ENCODE measurements at regions not wholly inside any gene's neighbourhood (a gene's known extent, or its start where the extent isn't known, plus 50 kb on each side); places are given as distances from the start of the nearest gene placed in this dataset.

GRCh38 chr5:67407979-67408378 is 211.4 kb upstream of the CD180 start:
- Histone ChIP-seq H3K79me2 (ENCODE audit: insufficient read depth, low read length) (no peaks in the 10 kb centered on the region), H3K9ac (ENCODE audit: low read length) (no peak overlapping the region), H3K4me1 (ENCODE audit: control insufficient read depth in 1 of 2, insufficient read depth in 2 of 2, low read length in 2 of 2) (no peaks in the 10 kb centered on the region), H3K36me3 (ENCODE audit: control insufficient read depth in 1 of 2, insufficient read depth in 2 of 2, low read length in 2 of 2) (no peaks in the 10 kb centered on the region), H3K9me2 (ENCODE audit: insufficient read depth) (no peaks in the 10 kb centered on the region), H2AFZ (ENCODE audit: low read depth, low read length, poor library complexity, severe bottlenecking) (no peak overlapping the region), H3K27ac (ENCODE audit: low read depth, low read length) (no peak overlapping the region), H3K4me3 (replicated peaks in 1 of 2; ENCODE audit: low read depth in 1 of 2, low read length in 2 of 2) (no peak overlapping the region), H3K4me2 (ENCODE audit: low read length) (no peak overlapping the region), H4K20me1 (ENCODE audit: insufficient read depth) (no peaks in the 10 kb centered on the region), H3K27me3 (ENCODE audit: insufficient read depth, low read length) (no peaks in the 10 kb centered on the region; the same call in 1 of the 2 replicates), H3K9me3 (ENCODE audit: control insufficient read depth in 1 of 2, insufficient read depth in 1 of 2, low read depth in 1 of 2, low read length in 2 of 2) (no peaks in the 10 kb centered on the region)
- CTCF ChIA-PET: no interaction called here
- ATAC-seq (no peak), DNase-seq (ENCODE audit: low read depth, low spot score) (no peak)
- no peak for TF ChIP-seq POLR2A (IDR thresholded peaks at IDR 0.05; ENCODE audit: borderline replicate concordance, extremely low read depth, insufficient read depth, insufficient read length)
- TF ChIP-seq RAD21 (IDR thresholded peaks at IDR 0.05; ENCODE audit: low read depth): no peak
- TF ChIP-seq SRF (IDR thresholded peaks at IDR 0.05; ENCODE audit: low read depth): no peak
- TF ChIP-seq MAX (IDR thresholded peaks at IDR 0.05): no peak
- TF ChIP-seq SP1 (IDR thresholded peaks at IDR 0.05; ENCODE audit: low read depth): no peak
- no peak for TF ChIP-seq CTCF (IDR thresholded peaks at IDR 0.05 in 2 of 3, conservative IDR thresholded peaks at IDR 0.05 in 1 of 3; ENCODE audit: borderline replicate concordance in 1 of 3, insufficient read depth in 1 of 3, low read depth in 2 of 3, low read length in 2 of 3)
- TF ChIP-seq EGR1 (IDR thresholded peaks at IDR 0.05; ENCODE audit: low read depth): no peak
- TF ChIP-seq FOSL1 (IDR thresholded peaks at IDR 0.05; ENCODE audit: low read depth): no peak
- TF ChIP-seq EZH2phosphoT487 (IDR thresholded peaks at IDR 0.05; ENCODE audit: borderline replicate concordance): no peak
- TF ChIP-seq ZFX (IDR thresholded peaks at IDR 0.05): no peak
- no peak for TF ChIP-seq EZH2 (IDR thresholded peaks at IDR 0.05)
- TF ChIP-seq CEBPB (IDR thresholded peaks at IDR 0.05; ENCODE audit: low read depth): no peak
- TF ChIP-seq YY1 (IDR thresholded peaks at IDR 0.05; ENCODE audit: extremely low read depth, insufficient replicate concordance, low read depth, low read length): no peak
- no peak for TF ChIP-seq SIN3A (IDR thresholded peaks at IDR 0.05; ENCODE audit: low read depth)
- no peak for TF ChIP-seq ZBTB33 (IDR thresholded peaks at IDR 0.05; ENCODE audit: extremely low read depth, insufficient replicate concordance, low read length)
- TF ChIP-seq CBX3 (IDR thresholded peaks at IDR 0.05; ENCODE audit: low read depth): no peak
- TF ChIP-seq, protein P1, sequence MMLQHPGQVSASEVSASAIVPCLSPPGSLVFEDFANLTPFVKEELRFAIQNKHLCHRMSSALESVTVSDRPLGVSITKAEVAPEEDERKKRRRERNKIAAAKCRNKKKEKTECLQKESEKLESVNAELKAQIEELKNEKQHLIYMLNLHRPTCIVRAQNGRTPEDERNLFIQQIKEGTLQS (IDR thresholded peaks at IDR 0.05): no peak
- POLR2A ChIA-PET: no interaction called here
- BruUV-seq (replicated peaks): no TSS peak
- RAD21 ChIA-PET (ENCODE audit: low non-redundant PET in 1 of 2, low total read pairs in 2 of 2, uncharacterized antibody in 2 of 2, unreplicated experiment in 2 of 2): no interaction called here
- intact Hi-C loops (cut with micrococcal nuclease): no loop called here
